ENCODE measurements at regions not wholly inside any gene's neighbourhood (a gene's known extent, or its start where the extent isn't known, plus 50 kb on each side); places are given as distances from the start of the nearest gene placed in this dataset.
"Not testable (repeated sequence)": the region's sequence is repeated elsewhere in the genome, so short reads cannot be mapped to it uniquely, and the experiment has no call there.

GRCh38 chr9:90147426-90147825, 495.2 kb downstream of the DIRAS2 start:
- Histone ChIP-seq H3K36me3 (no peaks in the 10 kb centered on the region), H3K4me1 (ENCODE audit: control insufficient read depth in 1 of 2, insufficient read depth in 1 of 2, low read depth in 1 of 2, low read length in 1 of 2) (peaks cover 0 to 1% of the 10 kb centered on the region in 2 experiments), H3K9me3 (no peaks in the 10 kb centered on the region), H3K4me3 (ENCODE audit: low read depth in 1 of 2, low read length in 1 of 2) (no peak overlapping the region), H3K27ac (no peak overlapping the region), H3K27me3 (peaks cover 20% of the 10 kb centered on the region)
- no peak for TF ChIP-seq CTCF (IDR thresholded peaks at IDR 0.05)

GRCh38 chr9:90156318-90156717, 486.3 kb downstream of the DIRAS2 start:
- no peak for TF ChIP-seq CTCF (IDR thresholded peaks at IDR 0.05)
- no peak overlapping the region for H3K27ac ChIP-seq
- H3K4me3 ChIP-seq (ENCODE audit: low read depth in 1 of 2, low read length in 1 of 2): no peak overlapping the region
- peaks cover 4% of the 10 kb centered on the region for H3K27me3 ChIP-seq
- no peaks in the 10 kb centered on the region for H3K4me1 ChIP-seq (ENCODE audit: control insufficient read depth in 1 of 2, insufficient read depth in 1 of 2, low read depth in 1 of 2, low read length in 1 of 2)
- H3K36me3 ChIP-seq: no peaks in the 10 kb centered on the region
- H3K9me3 ChIP-seq: no peaks in the 10 kb centered on the region

- H3K9me3 ChIP-seq: no peaks in the 10 kb centered on the region
- peaks cover 8% of the 10 kb centered on the region for H3K27me3 ChIP-seq
- no peak overlapping the region for H3K27ac ChIP-seq
- no peaks in the 10 kb centered on the region for H3K4me1 ChIP-seq (ENCODE audit: control insufficient read depth in 1 of 2, insufficient read depth in 1 of 2, low read depth in 1 of 2, low read length in 1 of 2)
- TF ChIP-seq CTCF (IDR thresholded peaks at IDR 0.05): no peak
- H3K4me3 ChIP-seq (ENCODE audit: low read depth in 1 of 2, low read length in 1 of 2): no peak overlapping the region
- no peaks in the 10 kb centered on the region for H3K36me3 ChIP-seq
These were observed 480.3 kb downstream of the DIRAS2 start for GRCh38 chr9:90162326-90162725.

GRCh38 chr9:90162819-90163218, 479.8 kb downstream of the DIRAS2 start:
- Histone ChIP-seq H3K36me3 (no peaks in the 10 kb centered on the region), H3K4me1 (ENCODE audit: control insufficient read depth in 1 of 2, insufficient read depth in 1 of 2, low read depth in 1 of 2, low read length in 1 of 2) (no peaks in the 10 kb centered on the region), H3K27ac (no peak overlapping the region), H3K27me3 (peaks cover 8% of the 10 kb centered on the region), H3K9me3 (no peaks in the 10 kb centered on the region), H3K4me3 (ENCODE audit: low read depth in 1 of 2, low read length in 1 of 2) (no peak overlapping the region)
- no peak for TF ChIP-seq CTCF (IDR thresholded peaks at IDR 0.05)

GRCh38 chr9:90165281-90165680, 477.3 kb downstream of the DIRAS2 start:
- no peaks in the 10 kb centered on the region for H3K9me3 ChIP-seq
- no peaks in the 10 kb centered on the region for H3K36me3 ChIP-seq
- H3K27ac ChIP-seq: no peak overlapping the region
- peaks cover 4% of the 10 kb centered on the region for H3K27me3 ChIP-seq
- no peaks in the 10 kb centered on the region for H3K4me1 ChIP-seq (ENCODE audit: control insufficient read depth in 1 of 2, insufficient read depth in 1 of 2, low read depth in 1 of 2, low read length in 1 of 2)
- TF ChIP-seq CTCF (IDR thresholded peaks at IDR 0.05): no peak
- no peak overlapping the region for H3K4me3 ChIP-seq (ENCODE audit: low read depth in 1 of 2, low read length in 1 of 2)

- H3K4me1 ChIP-seq (ENCODE audit: control insufficient read depth in 1 of 2, insufficient read depth in 1 of 2, low read depth in 1 of 2, low read length in 1 of 2); H3K27ac ChIP-seq; H3K4me3 ChIP-seq (ENCODE audit: low read depth in 1 of 2, low read length in 1 of 2); H3K9me3 ChIP-seq; H3K27me3 ChIP-seq; H3K36me3 ChIP-seq: not testable (repeated sequence)
These were observed 476.2 kb downstream of the DIRAS2 start for GRCh38 chr9:90166374-90166773.

Data from neutrophil (primary cell).